ENCODE measurements at regions not wholly inside any gene's neighbourhood (a gene's known extent, or its start where the extent isn't known, plus 50 kb on each side); places are given as distances from the start of the nearest gene placed in this dataset.

- Histone ChIP-seq H3K4me3 (ENCODE audit: insufficient read length, low read depth) (no peak overlapping the region), H3K9me3 (ENCODE audit: insufficient read depth, low read length) (peaks cover 50% of the 10 kb centered on the region), H3K9ac (ENCODE audit: insufficient read length, low read depth) (no peak overlapping the region), H3K27me3 (ENCODE audit: insufficient read depth, insufficient read length) (no peaks in the 10 kb centered on the region), H3K4me1 (ENCODE audit: insufficient read depth, insufficient read length) (no peaks in the 10 kb centered on the region), H3K36me3 (ENCODE audit: insufficient read depth, insufficient read length, low read length) (peaks cover 7% of the 10 kb centered on the region)
- no peak for DNase-seq (ENCODE audit: low read depth, low spot score)
- TF ChIP-seq SUZ12 (IDR thresholded peaks at IDR 0.05; ENCODE audit: extremely low read depth, insufficient read depth, insufficient read length): no peak
- no peak for TF ChIP-seq ZNF274 (IDR thresholded peaks at IDR 0.05; ENCODE audit: low read depth, low read length)
Observed at GRCh38 chr1:229136822-229137221, 134.1 kb upstream of the RAB4A start.

- Histone ChIP-seq H3K4me1 (ENCODE audit: insufficient read depth, insufficient read length) (no peaks in the 10 kb centered on the region), H3K4me3 (ENCODE audit: insufficient read length, low read depth) (no peak overlapping the region), H3K9me3 (ENCODE audit: insufficient read depth, low read length) (peaks cover 50% of the 10 kb centered on the region), H3K9ac (ENCODE audit: insufficient read length, low read depth) (no peak overlapping the region), H3K27me3 (ENCODE audit: insufficient read depth, insufficient read length) (no peaks in the 10 kb centered on the region), H3K36me3 (ENCODE audit: insufficient read depth, insufficient read length, low read length) (peaks cover 7% of the 10 kb centered on the region)
- DNase-seq (ENCODE audit: low read depth, low spot score): no peak
- TF ChIP-seq ZNF274 (IDR thresholded peaks at IDR 0.05; ENCODE audit: low read depth, low read length): no peak
- TF ChIP-seq YY1 (IDR thresholded peaks at IDR 0.05; ENCODE audit: insufficient read depth, insufficient read length): no peak
- TF ChIP-seq SUZ12 (IDR thresholded peaks at IDR 0.05; ENCODE audit: extremely low read depth, insufficient read depth, insufficient read length): no peak
Observed at GRCh38 chr1:229137271-229137670, 133.6 kb upstream of the RAB4A start.

- no peak for DNase-seq (ENCODE audit: low read depth, low spot score)
- no peaks in the 10 kb centered on the region for H3K27me3 ChIP-seq (ENCODE audit: insufficient read depth, insufficient read length)
- no peaks in the 10 kb centered on the region for H3K4me1 ChIP-seq (ENCODE audit: insufficient read depth, insufficient read length)
- no peak overlapping the region for H3K9ac ChIP-seq (ENCODE audit: insufficient read length, low read depth)
- H3K36me3 ChIP-seq (ENCODE audit: insufficient read depth, insufficient read length, low read length): peaks cover 7% of the 10 kb centered on the region
- TF ChIP-seq SUZ12 (IDR thresholded peaks at IDR 0.05; ENCODE audit: extremely low read depth, insufficient read depth, insufficient read length) (no peak), ZNF274 (IDR thresholded peaks at IDR 0.05; ENCODE audit: low read depth, low read length) (no peak), YY1 (IDR thresholded peaks at IDR 0.05; ENCODE audit: insufficient read depth, insufficient read length) (no peak)
- no peak overlapping the region for H3K4me3 ChIP-seq (ENCODE audit: insufficient read length, low read depth)
- peaks cover 45% of the 10 kb centered on the region for H3K9me3 ChIP-seq (ENCODE audit: insufficient read depth, low read length)
Observed at GRCh38 chr1:229138058-229138457, 132.9 kb upstream of the RAB4A start.

- DNase-seq (ENCODE audit: low read depth, low spot score): no peak
Observed at GRCh38 chr1:229139331-229140118, 131.4 kb upstream of the RAB4A start.

DNA sequence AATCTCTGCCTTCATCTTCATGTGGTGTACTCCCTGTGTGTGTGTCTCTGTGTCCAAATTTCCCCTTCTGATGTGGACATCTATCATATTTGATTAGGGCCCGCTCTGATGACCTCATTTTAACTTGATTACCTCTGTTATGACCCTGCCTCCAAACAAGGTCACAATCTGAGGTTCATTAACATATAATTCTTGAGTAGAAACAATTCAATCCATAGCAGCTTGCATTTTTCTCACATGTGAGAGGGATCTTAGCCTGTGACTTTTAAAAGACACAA lies 130.9 kb upstream of the RAB4A start:
- no peak for TF ChIP-seq YY1 (IDR thresholded peaks at IDR 0.05; ENCODE audit: insufficient read depth, insufficient read length)
- no peak for TF ChIP-seq SUZ12 (IDR thresholded peaks at IDR 0.05; ENCODE audit: extremely low read depth, insufficient read depth, insufficient read length)
- no peak for TF ChIP-seq ZNF274 (IDR thresholded peaks at IDR 0.05; ENCODE audit: low read depth, low read length)
- Histone ChIP-seq H3K9ac (ENCODE audit: insufficient read length, low read depth) (no peak overlapping the region), H3K4me1 (ENCODE audit: insufficient read depth, insufficient read length) (no peaks in the 10 kb centered on the region), H3K9me3 (ENCODE audit: insufficient read depth, low read length) (peaks cover 25% of the 10 kb centered on the region), H3K36me3 (ENCODE audit: insufficient read depth, insufficient read length, low read length) (peaks cover 7% of the 10 kb centered on the region), H3K27me3 (ENCODE audit: insufficient read depth, insufficient read length) (no peaks in the 10 kb centered on the region), H3K4me3 (ENCODE audit: insufficient read length, low read depth) (no peak overlapping the region)
- DNase-seq (ENCODE audit: low read depth, low spot score): no peak

More at GRCh38 chr1:229139331-229140118, 131.4 kb upstream of the RAB4A start:
- H3K27me3 ChIP-seq (ENCODE audit: insufficient read depth, insufficient read length): no peaks in the 10 kb centered on the region
- peaks cover 31% of the 10 kb centered on the region for H3K9me3 ChIP-seq (ENCODE audit: insufficient read depth, low read length)
- H3K36me3 ChIP-seq (ENCODE audit: insufficient read depth, insufficient read length, low read length): peaks cover 7% of the 10 kb centered on the region
- H3K9ac ChIP-seq (ENCODE audit: insufficient read length, low read depth): no peak overlapping the region
- no peak overlapping the region for H3K4me3 ChIP-seq (ENCODE audit: insufficient read length, low read depth)
- TF ChIP-seq YY1 (IDR thresholded peaks at IDR 0.05; ENCODE audit: insufficient read depth, insufficient read length): no peak
- TF ChIP-seq SUZ12 (IDR thresholded peaks at IDR 0.05; ENCODE audit: extremely low read depth, insufficient read depth, insufficient read length): no peak
- TF ChIP-seq ZNF274 (IDR thresholded peaks at IDR 0.05; ENCODE audit: low read depth, low read length): no peak
- no peaks in the 10 kb centered on the region for H3K4me1 ChIP-seq (ENCODE audit: insufficient read depth, insufficient read length)

GRCh38 chr1:229141271-229141670 lies 129.6 kb upstream of the RAB4A start:
- no peak for TF ChIP-seq SUZ12 (IDR thresholded peaks at IDR 0.05; ENCODE audit: extremely low read depth, insufficient read depth, insufficient read length)
- no peak for TF ChIP-seq ZNF274 (IDR thresholded peaks at IDR 0.05; ENCODE audit: low read depth, low read length)
- no peak for TF ChIP-seq YY1 (IDR thresholded peaks at IDR 0.05; ENCODE audit: insufficient read depth, insufficient read length)
- no peak for DNase-seq (ENCODE audit: low read depth, low spot score)
- no peaks in the 10 kb centered on the region for H3K27me3 ChIP-seq (ENCODE audit: insufficient read depth, insufficient read length)

DNA sequence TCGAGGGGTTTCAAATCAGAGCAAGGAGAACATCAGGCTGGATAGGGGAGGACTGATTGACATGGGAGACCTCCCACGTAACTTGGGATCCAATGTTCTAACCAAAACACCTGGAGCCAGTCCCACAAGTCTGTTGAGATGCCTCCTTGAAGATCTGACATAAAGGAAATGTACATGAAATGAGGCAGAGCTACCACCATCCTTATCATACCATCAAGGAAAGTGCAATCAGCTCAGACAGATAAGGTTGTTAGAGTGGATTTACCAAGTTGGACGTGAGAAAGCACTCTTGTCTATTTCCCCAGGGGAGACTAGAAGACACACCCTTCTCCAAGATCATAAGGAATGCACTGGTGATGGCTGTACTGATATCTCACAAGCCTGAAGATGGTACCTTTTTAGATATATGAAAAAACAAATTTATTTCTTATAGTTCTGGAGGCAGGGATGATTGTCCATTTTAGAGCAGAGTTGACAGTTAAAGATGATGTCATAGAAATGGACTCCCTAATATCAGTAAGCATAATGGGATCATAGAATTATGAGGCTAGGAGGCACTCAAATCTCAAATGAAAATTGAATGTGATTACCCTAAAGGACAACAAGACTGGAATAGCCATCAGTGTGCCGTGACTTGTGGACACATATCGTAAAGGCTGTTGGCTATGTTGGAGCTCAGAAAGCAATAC lies 129.1 kb upstream of the RAB4A start:
- no peak for DNase-seq (ENCODE audit: low read depth, low spot score)
- Histone ChIP-seq H3K9me3 (ENCODE audit: insufficient read depth, low read length) (peaks cover 8% of the 10 kb centered on the region; the same call in 1 of the 2 replicates), H3K27me3 (ENCODE audit: insufficient read depth, insufficient read length) (no peaks in the 10 kb centered on the region), H3K9ac (ENCODE audit: insufficient read length, low read depth) (no peak overlapping the region), H3K36me3 (ENCODE audit: insufficient read depth, insufficient read length, low read length) (peaks cover 11% of the 10 kb centered on the region), H3K4me1 (ENCODE audit: insufficient read depth, insufficient read length) (no peaks in the 10 kb centered on the region), H3K4me3 (ENCODE audit: insufficient read length, low read depth) (no peak overlapping the region)
- TF ChIP-seq ZNF274 (IDR thresholded peaks at IDR 0.05; ENCODE audit: low read depth, low read length) (no peak), SUZ12 (IDR thresholded peaks at IDR 0.05; ENCODE audit: extremely low read depth, insufficient read depth, insufficient read length) (no peak), YY1 (IDR thresholded peaks at IDR 0.05; ENCODE audit: insufficient read depth, insufficient read length) (no peak)

More at GRCh38 chr1:229141271-229141670, 129.6 kb upstream of the RAB4A start:
- peaks cover 9% of the 10 kb centered on the region for H3K36me3 ChIP-seq (ENCODE audit: insufficient read depth, insufficient read length, low read length)
- H3K4me3 ChIP-seq (ENCODE audit: insufficient read length, low read depth): no peak overlapping the region
- H3K9me3 ChIP-seq (ENCODE audit: insufficient read depth, low read length): peaks cover 13% of the 10 kb centered on the region; the same call in 1 of the 2 replicates
- H3K9ac ChIP-seq (ENCODE audit: insufficient read length, low read depth): no peak overlapping the region
- no peaks in the 10 kb centered on the region for H3K4me1 ChIP-seq (ENCODE audit: insufficient read depth, insufficient read length)

Data from NT2/D1 (cell line).